Spleen (tissue), 7 donors: ENCODE measurements at regions not wholly inside any gene's neighbourhood (a gene's known extent, or its start where the extent isn't known, plus 50 kb on each side); places are given as distances from the start of the nearest gene placed in this dataset.

Experiments used
- POLR2A ChIP-seq, 3 donors: fragments of 450-650 bp; IDR thresholded peaks; one replicate each; pipeline ENCODE4 v1.5.1; 2017; ENCODE audit warnings: antibody characterized with exemption in 3 of 3, mild to moderate bottlenecking in 1 of 3
- POLR2AphosphoS5 ChIP-seq, 3 donors: sonication (generic); formaldehyde crosslinking; IDR thresholded peaks; one replicate each; pipeline ENCODE4 v1.5.1; 2017; ENCODE audit warnings: antibody characterized with exemption in 3 of 3
- TF ChIP-seq, protein P1 (sequence below), 11 experiments: fragments of 200-600 bp in 7 of 11; fragments of 450-650 bp in 4 of 11; sonication (generic) in 4 of 11; IDR thresholded peaks in 8 of 11; conservative IDR thresholded peaks in 3 of 11; 1 replicate in 7 of 11; 2 replicates in 4 of 11; pipeline versions ENCODE4 v1.4.0 to v1.8.0; 2016 to 2021; ENCODE audit warnings: antibody characterized with exemption in 11 of 11, inconsistent platforms in 4 of 11, mild to moderate bottlenecking in 1 of 11
- donor health status: DM: no; HTN: no; CAD: no; lungs with moderate emphysema.
- donor health status: DM: no; HTN: no; CAD: no.
- donor health status: DM: no; HTN: no; CAD: no.

GRCh38 chr15:37715101-37715500, 219.3 kb upstream of the TMCO5A start:
- TF ChIP-seq, protein P1, sequence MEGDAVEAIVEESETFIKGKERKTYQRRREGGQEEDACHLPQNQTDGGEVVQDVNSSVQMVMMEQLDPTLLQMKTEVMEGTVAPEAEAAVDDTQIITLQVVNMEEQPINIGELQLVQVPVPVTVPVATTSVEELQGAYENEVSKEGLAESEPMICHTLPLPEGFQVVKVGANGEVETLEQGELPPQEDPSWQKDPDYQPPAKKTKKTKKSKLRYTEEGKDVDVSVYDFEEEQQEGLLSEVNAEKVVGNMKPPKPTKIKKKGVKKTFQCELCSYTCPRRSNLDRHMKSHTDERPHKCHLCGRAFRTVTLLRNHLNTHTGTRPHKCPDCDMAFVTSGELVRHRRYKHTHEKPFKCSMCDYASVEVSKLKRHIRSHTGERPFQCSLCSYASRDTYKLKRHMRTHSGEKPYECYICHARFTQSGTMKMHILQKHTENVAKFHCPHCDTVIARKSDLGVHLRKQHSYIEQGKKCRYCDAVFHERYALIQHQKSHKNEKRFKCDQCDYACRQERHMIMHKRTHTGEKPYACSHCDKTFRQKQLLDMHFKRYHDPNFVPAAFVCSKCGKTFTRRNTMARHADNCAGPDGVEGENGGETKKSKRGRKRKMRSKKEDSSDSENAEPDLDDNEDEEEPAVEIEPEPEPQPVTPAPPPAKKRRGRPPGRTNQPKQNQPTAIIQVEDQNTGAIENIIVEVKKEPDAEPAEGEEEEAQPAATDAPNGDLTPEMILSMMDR (IDR thresholded peaks at IDR 0.05 in 8 of 11, conservative IDR thresholded peaks at IDR 0.05 in 3 of 11): no peak
- TF ChIP-seq POLR2A (IDR thresholded peaks at IDR 0.05) (no peak), POLR2AphosphoS5 (IDR thresholded peaks at IDR 0.05) (no peak)
